OCI-LY1 (cell line): ENCODE measurements at regions not wholly inside any gene's neighbourhood (a gene's known extent, or its start where the extent isn't known, plus 50 kb on each side); places are given as distances from the start of the nearest gene placed in this dataset.

Experiments
- H2AFZ ChIP-seq: fragments of 200-600 bp; sonication (generic), shearing (Covaris generic); 2 replicates; pipeline ENCODE4 v1.6.0; 2014; ENCODE audit warnings: antibody characterized with exemption, mild to moderate bottlenecking, low read length
- H3F3A ChIP-seq: fragments of 200-600 bp; sonication (generic), shearing (Covaris generic); 2 replicates; pipeline ENCODE4 v1.6.0; 2014; ENCODE audit warnings: mild to moderate bottlenecking, antibody characterized with exemption, low read length, moderate library complexity; ENCODE audit not compliant: insufficient read depth
- H3K27ac ChIP-seq: fragments of 200-600 bp; sonication (generic); 2 replicates; pipeline ENCODE4 v1.5.1; 2014; ENCODE audit warnings: low read length, mixed run types, mild to moderate bottlenecking, low read depth; ENCODE audit not compliant: poor library complexity, severe bottlenecking
- H3K27me3 ChIP-seq: fragments of 200-600 bp; sonication (generic); 2 replicates; pipeline ENCODE4 v1.6.0; 2014; ENCODE audit warnings: antibody characterized with exemption, mild to moderate bottlenecking, low read length, moderate library complexity; ENCODE audit not compliant: insufficient read depth
- H3K36me3 ChIP-seq: fragments of 200-600 bp; sonication (generic); 2 replicates; pipeline ENCODE4 v1.6.1; 2014; ENCODE audit warnings: mild to moderate bottlenecking, antibody characterized with exemption, low read length, moderate library complexity, mixed read lengths; ENCODE audit not compliant: insufficient read depth
- H3K4me1 ChIP-seq: fragments of 200-600 bp; sonication (generic); 2 replicates; pipeline ENCODE4 v1.5.1; 2014; ENCODE audit warnings: mild to moderate bottlenecking, low read length, moderate library complexity; ENCODE audit not compliant: insufficient read depth, severe bottlenecking
- H3K4me2 ChIP-seq: fragments of 200-600 bp; sonication (generic), shearing (Covaris generic); 2 replicates; pipeline ENCODE4 v1.6.1; 2014; ENCODE audit warnings: low read length
- H3K4me3 ChIP-seq: fragments of 200-600 bp; sonication (generic); 2 replicates; pipeline ENCODE4 v1.5.1; 2014; ENCODE audit warnings: low read length, low read depth, mild to moderate bottlenecking, mixed read lengths; ENCODE audit not compliant: poor library complexity, severe bottlenecking
- H3K79me2 ChIP-seq: fragments of 200-600 bp; shearing (Covaris generic); 2 replicates; pipeline ENCODE4 v1.6.1; 2016; ENCODE audit warnings: mixed run types, low read length, mixed read lengths; ENCODE audit not compliant: insufficient read depth
- H3K9ac ChIP-seq: fragments of 200-600 bp; sonication (generic), shearing (Covaris generic); 2 replicates; pipeline ENCODE4 v1.6.1; 2014; ENCODE audit warnings: mild to moderate bottlenecking, low read length, mixed read lengths
- H3K9me2 ChIP-seq: fragments of 200-600 bp; sonication (generic), shearing (Covaris generic); 2 replicates; pipeline ENCODE4 v1.6.1; 2014; ENCODE audit warnings: low read depth, mild to moderate bottlenecking, low read length, mixed read lengths
- H3K9me3 ChIP-seq: fragments of 200-600 bp; shearing (Covaris generic); 2 replicates; pipeline ENCODE4 v1.6.1; 2014; ENCODE audit warnings: low read length, mixed read lengths
- H4K20me1 ChIP-seq: fragments of 200-600 bp; sonication (generic), shearing (Covaris generic); 2 replicates; pipeline ENCODE4 v1.6.0; 2016; ENCODE audit warnings: mild to moderate bottlenecking, low read length; ENCODE audit not compliant: insufficient read depth
- CTCF ChIP-seq: fragments of 200-600 bp; sonication (generic), shearing (Covaris generic); IDR thresholded peaks from 2 replicates; pipeline ENCODE4 v1.5.1; 2017; ENCODE audit warnings: mild to moderate bottlenecking, antibody characterized with exemption, low read length, moderate library complexity, mixed read lengths
- EZH2 ChIP-seq: fragments of 200-600 bp; sonication (generic), shearing (Covaris generic); IDR thresholded peaks from 2 replicates; pipeline ENCODE4 v1.8.0; 2017; ENCODE audit warnings: borderline replicate concordance, mixed run types, mild to moderate bottlenecking, antibody characterized with exemption, low read length, moderate library complexity, mixed read lengths

- H4K20me1 ChIP-seq = no peaks in the 10 kb centered on the region
Measured at GRCh38 chr3:125651244-125651643, 55.9 kb upstream of the OSBPL11 start.

DNA sequence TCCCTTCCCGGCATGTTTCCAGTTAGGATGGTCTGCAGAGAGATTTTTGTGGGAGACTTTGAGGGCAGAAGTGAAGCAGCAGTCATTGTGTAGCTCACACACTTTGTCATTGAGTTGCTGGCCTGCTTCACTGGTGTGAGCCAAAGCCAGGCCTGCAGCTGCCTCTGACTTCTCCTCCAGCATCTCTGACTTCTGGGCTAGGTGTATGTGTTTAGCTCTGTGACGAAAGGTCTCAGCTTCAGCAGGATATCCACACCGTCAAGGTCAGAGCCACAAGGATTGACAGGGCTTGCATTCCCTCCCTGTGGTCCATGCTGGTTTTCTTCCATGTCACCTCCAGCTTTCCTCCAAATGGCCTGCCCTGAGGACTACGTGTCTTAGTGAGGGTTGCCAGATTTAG, 57.1 kb upstream of the OSBPL11 start:
- no peaks in the 10 kb centered on the region for H3K27me3 ChIP-seq
- H2AFZ ChIP-seq = no peak overlapping the region

More at GRCh38 chr3:125651244-125651643, 55.9 kb upstream of the OSBPL11 start:
- Histone ChIP-seq H3K4me3 (no peak overlapping the region), H3K27me3 (no peaks in the 10 kb centered on the region), H3K9ac (no peak overlapping the region), H3K27ac (no peak overlapping the region), H3K36me3 (no peaks in the 10 kb centered on the region), H3K9me2 (no peaks in the 10 kb centered on the region), H3K4me1 (no peaks in the 10 kb centered on the region), H3K9me3 (no peaks in the 10 kb centered on the region), H3K4me2 (no peak overlapping the region), H2AFZ (no peak overlapping the region), H3F3A (no peaks in the 10 kb centered on the region), H3K79me2 (no peaks in the 10 kb centered on the region)
- no peak for TF ChIP-seq EZH2
- TF ChIP-seq CTCF = no peak

DNA sequence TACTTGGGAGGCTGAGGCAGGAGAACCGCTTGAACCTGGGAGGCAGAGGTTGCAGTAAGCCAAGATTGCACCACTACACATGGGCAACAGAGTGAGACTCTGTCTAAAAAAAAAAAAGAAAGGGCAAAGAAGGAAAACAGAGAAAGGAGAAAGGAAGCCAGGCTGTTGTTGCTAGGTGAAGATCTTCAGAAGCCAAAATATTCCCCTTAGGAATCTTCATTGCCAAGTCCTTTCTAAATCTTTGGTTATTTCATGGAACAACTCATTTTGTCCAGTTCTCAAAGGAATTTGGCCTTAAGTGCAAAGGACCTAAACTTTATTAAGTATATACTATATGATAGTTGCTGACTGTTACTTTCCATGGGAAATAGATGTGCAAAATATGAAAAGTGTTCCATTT, 59.2 kb upstream of the OSBPL11 start:
- Histone ChIP-seq H3K79me2 (no peaks in the 10 kb centered on the region), H3K36me3 (no peaks in the 10 kb centered on the region), H2AFZ (no peak overlapping the region), H3K27me3 (no peaks in the 10 kb centered on the region), H3K4me1 (no peaks in the 10 kb centered on the region), H3K27ac (no peak overlapping the region), H4K20me1 (no peaks in the 10 kb centered on the region), H3K4me2 (no peak overlapping the region), H3K9me2 (no peaks in the 10 kb centered on the region), H3K4me3 (no peak overlapping the region), H3K9ac (no peak overlapping the region), H3K9me3 (no peaks in the 10 kb centered on the region), H3F3A (no peaks in the 10 kb centered on the region)
- no peak for TF ChIP-seq CTCF
- no peak for TF ChIP-seq EZH2

More for the DNA sequence above, 57.1 kb upstream of the OSBPL11 start:
- Histone ChIP-seq H4K20me1 (no peaks in the 10 kb centered on the region), H3F3A (no peaks in the 10 kb centered on the region), H3K27ac (no peak overlapping the region), H3K4me3 (no peak overlapping the region), H3K4me2 (no peak overlapping the region), H3K79me2 (no peaks in the 10 kb centered on the region), H3K4me1 (no peaks in the 10 kb centered on the region), H3K9me2 (no peaks in the 10 kb centered on the region), H3K9me3 (no peaks in the 10 kb centered on the region), H3K9ac (no peak overlapping the region), H3K36me3 (no peaks in the 10 kb centered on the region)
- TF ChIP-seq CTCF = no peak
- no peak for TF ChIP-seq EZH2
